Muscle of back (tissue), 3 donors: ENCODE measurements at regions not wholly inside any gene's neighbourhood (a gene's known extent, or its start where the extent isn't known, plus 50 kb on each side); places are given as distances from the start of the nearest gene placed in this dataset.

Source experiments
- DNase-seq, 3 donors: peaks; one replicate each; pipeline versions ENCODE4 v3.0.0 to v3.0.0-alpha.2; 2013

DNA sequence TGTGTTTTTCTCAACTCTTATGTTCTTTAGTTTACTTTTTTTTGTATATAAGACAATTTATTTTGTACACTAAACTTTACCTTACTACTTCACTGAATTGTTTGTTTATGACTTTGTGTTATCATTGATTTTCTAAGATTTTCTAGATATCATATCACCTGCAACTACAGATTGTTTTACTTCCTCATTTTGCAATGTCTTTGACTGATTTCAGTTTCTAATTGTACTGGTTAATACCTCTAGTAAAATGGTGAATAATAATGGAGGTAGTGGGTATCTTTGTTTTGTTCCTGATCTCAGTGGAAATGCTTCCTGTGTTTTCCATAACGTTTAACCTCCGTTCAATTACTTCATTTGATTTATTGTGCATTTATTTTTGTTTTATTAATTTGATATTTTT, 490.2 kb downstream of the TLL1 start:
- DNase-seq = no peak

DNA sequence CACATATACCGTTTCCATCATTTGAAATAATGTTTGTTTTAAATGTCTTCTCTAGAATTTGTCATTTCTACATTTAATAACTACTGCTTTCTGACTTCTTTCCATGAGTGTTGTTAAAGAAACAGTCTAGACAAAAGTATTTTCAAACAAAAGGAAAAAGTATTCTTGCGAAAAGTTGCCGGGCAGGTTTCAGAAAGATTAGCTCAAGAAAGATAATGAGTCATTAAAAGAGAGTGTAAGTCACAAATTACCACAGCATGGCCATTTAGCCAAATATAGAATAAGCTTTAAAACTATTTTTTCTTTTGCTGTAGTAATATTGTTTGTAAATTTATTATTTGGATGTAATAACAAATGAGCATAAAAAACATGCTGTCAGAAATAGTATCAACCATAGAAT, 493.0 kb downstream of the TLL1 start:
- DNase-seq = no peak

DNA sequence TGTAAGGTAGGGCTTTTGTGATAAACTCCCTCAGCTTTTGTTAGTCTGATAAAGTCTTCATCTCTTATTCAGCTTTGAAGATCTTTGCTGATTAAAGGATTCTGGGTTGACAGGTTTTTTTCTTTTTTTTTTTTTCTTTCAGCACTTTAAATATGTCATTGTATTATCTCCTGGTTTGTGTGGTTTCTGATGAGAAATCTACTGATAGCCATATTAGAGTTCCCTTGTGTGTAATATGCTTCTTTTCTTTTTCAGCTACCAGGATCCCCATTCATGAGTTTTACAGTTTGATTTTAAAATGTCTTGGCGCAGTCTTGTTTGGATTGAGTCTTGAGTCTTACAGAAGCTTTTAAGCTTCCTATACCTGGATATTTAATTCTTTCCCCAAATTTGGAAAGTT, 504.5 kb downstream of the TLL1 start:
- no peak for DNase-seq

DNA sequence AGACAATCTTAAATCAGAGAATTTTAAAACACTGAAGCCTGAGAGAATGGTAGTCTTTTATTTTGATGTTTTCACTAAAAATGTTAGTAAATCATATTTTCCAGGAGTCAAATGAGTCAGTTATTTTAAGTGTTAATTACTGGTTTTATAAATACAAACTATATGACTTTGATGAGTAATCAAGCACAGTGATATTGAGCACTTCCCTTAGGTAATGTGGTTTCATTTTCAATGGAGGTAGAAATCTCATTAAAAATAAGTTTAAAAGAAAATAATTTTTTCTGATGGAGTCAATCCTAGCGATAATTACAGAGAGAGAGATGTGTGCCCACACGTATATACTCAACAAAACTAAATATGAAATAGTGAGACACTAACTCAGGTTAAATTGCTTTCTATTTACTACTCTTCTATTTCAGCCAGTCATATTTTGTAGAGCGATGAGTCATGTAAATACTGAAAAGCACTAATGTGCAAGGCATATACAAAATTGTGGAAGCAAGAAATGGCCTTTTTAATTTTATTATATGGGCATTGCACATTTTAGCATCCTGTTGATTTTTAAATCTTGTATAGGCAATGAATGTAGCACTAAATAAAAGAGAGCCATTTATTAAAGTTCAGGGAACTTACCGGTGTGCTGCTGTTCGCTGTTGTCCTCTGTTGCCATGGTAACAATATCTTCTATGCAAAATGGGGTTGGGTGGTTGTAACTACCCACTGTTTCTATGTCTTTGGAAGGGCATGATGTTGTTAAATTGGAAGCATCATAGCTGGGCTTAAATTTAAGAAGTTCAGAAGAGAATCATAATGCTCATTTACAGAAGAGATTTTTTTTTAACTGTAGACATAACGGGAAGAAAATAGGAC, 513.7 kb downstream of the TLL1 start:
- DNase-seq = no peak

DNA sequence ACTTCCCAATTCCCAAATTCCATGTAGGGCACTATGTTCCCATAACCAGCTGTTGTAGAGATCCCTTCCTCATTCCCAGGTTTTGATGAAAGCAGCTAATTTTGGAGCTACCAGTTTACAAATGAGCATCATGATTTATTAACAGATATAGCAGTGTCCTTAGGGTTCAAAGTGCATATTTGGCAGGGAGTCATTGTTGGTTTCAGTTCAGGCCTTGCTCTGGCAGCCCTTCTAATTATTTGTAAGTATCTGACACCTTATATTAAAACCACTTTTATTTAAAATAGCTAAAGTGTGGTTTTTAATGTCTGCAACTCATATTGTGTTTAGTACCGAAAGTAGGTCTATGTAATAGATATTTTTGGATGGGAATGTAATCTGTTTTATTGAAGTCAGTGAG, 518.5 kb downstream of the TLL1 start:
- no peak for DNase-seq

DNA sequence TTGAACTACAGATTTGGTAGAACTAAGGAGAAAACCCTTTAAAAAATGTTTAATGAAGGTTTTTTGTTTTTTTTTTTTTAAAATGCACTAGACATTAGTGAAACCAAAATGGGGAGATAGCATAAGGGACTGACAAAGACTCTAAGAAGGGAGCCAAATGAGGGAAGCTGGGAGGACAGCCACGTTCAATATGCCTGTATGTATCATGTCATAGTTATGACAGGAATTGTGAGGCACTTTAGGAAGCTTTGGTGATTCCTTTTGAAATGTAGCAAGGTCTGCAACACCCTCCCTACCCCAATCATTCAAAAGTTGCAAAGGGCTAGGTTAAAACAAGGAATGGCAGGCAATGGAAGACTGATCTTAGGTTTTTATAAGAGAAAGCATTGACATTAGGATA, 526.0 kb downstream of the TLL1 start:
- DNase-seq = no peak

DNA sequence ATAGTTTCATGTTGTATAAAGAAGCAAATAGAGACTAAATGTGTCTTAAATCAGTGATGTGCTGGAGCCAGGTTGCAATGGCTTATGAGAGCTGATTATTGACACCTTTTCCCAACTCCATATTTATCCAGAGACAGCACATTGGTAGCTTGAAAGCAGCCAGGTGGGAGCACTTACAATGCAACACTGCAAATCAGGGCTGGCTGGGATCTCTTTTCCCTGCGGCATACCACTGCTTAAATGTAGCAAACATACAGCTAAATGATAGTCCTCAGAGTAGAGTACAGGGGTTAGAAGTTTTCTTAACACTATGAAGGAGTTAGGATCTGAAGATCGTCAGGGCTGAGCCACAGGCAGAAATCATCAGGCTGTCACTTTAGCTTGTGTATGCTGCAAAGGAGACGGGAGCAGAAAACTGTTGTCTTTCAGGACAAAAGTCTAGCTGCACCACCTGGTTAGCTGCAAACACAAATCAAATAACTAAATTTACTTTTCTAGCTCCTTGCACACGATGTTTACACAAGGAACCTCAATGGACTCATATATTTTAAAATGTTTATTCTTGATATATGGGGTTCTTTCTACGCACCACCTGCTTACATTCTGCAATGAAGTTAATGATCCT, 527.3 kb downstream of the TLL1 start:
- DNase-seq = no peak

DNA sequence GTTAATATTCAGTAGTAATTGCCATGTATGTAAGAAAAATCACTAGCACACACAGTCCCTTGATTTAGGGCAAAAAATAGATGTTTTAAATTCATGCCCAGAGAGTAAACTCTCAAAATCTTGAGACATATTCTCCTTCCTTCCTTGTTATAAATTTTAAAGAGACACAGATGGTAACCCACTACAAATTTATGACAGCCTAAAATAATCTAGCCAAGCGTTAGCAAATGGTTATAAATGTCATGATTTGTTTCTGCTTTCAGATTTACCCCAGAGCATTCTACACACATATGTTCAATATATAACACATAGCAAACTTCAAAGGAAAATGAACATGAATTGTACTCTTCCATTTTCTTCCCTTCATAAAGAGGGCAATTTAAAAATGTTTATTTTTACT, 540.3 kb downstream of the TLL1 start:
- DNase-seq = no peak

DNA sequence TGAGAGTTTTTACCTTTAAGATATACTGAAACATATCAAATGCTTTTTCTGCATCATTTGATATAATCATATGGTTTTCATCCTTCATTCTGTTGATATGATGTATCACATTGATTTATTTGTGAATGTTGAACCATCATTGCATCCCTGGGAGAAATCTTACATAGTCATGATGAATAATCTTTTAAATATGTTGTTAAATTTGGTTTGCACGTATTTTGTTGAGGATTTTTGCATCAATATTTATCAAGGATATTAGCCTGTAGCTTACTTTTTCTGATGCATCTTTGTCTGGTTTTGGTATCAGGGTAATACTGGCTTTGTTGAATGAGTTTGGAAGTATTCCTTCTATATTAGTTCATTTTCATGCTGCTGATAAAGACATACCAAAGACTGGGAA, 541.4 kb downstream of the TLL1 start:
- DNase-seq = no peak

DNA sequence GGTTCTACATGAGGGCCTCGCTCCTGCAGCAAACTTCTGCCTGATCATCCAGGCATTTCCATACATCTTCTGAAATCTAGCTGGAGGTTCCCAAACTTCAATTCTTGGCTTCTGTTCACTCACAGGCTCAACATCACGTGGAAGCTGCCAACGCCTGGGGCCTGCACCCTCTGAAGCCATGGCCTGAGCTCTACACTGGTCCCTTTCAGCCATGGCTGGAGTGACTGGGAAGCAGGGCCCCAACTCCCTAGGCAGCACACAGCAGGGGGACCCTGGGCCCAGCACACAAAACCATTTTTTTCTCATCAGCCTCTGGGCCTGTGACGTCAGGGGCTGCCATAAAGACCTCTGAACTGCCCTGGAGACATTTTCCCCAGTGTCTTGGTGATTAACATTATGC, 542.7 kb downstream of the TLL1 start:
- DNase-seq = no peak

DNA sequence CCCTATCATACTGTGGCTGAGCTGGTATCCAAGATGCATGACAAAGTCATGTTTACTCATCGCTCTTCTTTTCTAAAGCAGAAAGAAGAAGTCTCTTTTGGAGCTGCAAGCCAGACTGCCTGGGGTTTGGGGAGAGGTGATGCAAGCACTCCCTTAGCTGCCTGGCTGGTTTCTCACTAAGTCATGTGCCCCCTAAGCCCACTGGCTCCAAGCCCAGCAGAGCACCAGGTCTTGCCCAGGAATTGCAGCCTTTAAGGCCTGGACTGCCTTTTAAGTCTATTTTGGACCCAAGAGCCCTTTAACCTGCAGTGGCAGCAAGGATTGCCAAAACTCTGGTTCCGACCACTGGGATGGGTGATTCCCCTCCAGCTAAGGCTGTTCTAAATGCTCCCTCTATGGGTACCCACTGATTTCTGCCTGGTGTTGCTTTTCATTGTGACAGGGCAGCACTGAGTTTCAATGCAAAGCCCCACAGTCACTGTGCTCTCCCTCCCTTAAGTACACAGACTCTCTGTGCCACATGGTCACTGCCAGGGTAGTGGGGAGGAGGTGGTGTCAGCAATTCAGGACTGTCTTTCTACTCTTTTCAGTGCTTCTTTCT, 548.6 kb downstream of the TLL1 start:
- peak in 1 of 3 donors; percentile 10 for DNase-seq

DNA sequence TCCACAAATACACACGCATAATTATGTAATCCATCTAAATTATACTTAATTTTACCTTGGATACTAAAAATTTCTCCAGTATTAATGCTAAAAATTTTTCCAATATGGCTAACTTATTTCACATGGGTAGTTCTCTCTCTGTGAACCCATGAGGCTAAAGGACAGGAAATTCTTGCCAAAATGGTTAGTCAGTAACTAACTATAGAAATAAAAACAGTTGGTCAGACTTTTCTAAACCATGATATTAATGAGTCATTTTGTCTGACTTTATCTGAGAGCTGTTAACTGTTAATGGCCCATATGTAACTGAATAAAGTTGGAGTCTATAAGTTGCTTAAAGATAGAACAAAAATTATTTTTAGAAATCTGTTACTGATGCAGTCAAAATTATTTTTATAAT, 549.4 kb downstream of the TLL1 start:
- peak in 1 of 3 donors; percentile 64 for DNase-seq

DNA sequence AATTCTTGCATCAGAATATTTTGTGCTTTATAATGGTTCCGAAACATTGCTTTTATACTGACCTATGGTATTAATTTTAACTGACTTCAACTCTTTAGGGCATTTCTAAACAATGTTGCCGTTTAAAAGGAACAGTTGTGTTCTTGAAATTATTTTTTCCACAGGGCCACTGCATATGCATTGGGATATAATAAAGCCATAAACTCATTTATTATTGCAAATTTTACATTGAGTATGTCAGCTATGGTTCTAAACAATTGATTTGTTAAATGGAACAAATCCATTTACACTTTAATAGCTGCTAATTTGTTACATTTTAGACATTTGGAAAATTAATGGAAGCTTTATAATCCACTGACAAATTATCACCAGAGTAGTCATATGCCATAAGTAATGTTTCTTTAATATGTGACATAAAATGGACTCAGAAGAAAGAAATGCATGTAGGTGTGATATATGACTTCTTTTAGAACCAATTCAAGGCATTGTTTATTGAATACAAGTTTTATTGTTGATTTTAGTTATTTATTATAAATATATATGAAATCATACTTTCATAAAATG, 553.3 kb downstream of the TLL1 start:
- DNase-seq = no peak

DNA sequence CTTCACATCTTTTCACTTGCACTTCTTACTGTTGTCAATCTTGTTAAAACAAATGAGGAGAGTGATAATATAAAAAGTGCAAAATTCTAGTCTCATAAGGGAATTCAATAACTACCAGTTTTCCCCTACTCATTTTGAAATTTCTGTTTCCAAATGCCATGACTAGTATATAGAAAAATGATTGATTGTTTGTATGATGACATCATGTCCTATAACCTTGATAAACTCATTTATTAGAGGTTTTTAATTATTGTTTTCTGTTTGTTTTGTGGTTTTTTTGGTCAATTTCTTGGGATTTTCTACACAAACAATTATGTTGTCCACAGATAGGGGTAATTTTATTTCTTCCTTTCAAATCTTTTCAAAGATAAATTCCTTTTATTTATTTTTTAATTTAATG, 559.1 kb downstream of the TLL1 start:
- DNase-seq = no peak

DNA sequence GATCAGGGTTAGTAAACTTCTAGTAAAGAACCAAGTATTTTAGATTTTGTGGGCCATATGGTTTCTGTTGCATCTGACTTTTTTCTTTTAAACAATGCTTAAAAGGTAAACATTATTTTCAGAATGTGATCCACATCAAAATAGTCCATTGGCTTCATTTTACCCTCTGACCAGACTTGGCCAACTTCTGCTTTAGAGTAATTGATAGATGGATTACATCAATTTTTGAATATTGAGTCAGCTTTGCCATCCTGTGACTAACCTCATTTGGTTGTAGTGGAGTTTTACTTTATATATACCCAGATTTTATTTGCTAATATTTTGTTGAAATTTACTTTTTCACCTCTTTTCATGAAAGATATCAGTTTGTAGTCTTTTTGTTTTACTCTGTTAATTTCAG, 559.8 kb downstream of the TLL1 start:
- DNase-seq = no peak

DNA sequence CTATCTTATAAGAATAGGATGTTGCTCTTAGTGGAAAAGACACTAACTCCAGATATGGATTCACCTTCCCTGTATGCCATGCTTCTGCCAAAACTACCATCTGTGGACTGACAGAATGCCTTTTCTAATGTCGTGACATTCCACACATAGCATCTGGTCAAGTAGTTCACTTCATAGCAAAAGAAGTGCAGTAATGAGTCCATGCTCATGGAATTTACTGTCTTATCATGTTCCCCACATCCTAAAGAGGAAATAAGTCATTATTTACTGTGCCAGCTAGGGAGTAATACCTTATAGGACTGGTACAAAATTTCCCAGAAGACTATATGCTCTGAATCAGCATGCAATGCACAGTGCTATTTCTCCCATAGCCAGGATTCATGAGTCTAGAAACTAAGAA, 562.4 kb downstream of the TLL1 start:
- DNase-seq = peak in 1 of 3 donors; percentile 72

DNA sequence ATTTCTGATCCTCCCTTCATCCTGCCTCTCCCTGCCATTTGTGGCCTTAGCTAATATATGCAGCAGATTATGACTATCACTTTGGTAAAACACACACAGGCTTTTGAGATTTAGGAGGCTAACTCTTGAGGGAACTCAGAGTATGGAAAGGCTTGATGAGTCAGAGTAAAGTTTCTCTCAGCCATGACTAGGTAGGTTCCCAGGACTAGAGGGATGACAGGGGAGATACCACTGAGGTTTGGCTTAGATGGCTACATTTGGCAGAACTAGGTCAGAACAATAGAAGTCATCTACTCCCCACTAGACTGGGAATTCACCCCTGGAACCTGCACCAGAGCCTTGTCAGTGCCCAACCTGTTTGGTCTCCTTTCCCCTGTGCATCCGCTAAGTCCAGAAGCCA, 585.7 kb downstream of the TLL1 start:
- DNase-seq = peak in 1 of 3 donors; percentile 7

DNA sequence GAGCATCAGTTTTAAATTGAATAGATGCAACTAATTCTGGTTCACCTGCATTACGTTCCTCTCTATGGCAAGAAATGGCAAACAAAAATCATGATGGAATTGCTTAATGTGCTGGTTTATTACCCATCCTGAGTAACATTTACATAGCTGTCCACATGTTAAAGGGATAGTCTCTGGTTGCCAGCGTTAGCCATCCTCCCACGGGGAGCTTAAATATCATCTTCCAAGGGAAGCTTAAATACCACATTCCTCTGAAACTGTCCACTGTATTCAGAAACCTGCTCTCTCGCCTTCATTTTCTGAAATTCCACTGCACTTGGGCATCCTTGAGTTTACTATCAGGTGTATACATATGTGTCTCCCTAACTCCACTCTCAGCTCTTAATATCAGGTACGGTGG, 586.6 kb downstream of the TLL1 start:
- no peak for DNase-seq

DNA sequence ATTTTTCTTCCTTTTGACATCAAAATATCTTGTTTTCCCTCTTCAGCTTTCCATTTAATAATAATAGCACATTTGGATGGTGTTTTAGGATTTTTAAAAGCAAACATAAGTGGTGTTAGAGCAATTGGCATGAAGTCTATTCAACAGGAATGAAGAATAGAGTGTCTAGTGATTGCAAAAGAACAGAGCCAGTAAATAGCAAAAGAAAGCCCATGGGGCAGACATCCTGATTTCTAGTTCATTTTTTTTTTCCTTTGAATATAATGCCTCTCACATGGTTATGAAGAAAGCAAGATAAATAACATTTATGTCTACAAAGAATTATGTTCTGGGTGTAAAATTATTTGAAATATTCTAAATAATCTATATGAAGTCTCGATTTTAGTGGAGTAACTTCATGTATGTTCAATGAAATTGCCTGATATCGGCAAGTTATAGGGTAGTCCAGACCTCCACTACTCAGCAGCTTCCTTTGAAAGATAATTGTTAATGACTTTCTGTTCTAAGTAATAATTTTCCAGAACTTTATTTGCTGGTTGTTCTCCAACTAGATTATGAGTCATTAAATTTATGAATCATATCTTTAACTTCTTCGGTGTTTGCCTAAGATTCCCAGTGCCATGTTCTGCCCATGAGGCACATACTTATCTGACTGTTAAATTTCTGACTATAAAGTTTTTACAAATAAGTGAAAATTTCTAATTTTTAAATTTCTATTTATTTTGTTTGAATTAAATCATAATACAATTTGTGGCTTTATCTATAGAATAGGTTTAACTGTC, 587.9 kb downstream of the TLL1 start:
- no peak for DNase-seq

DNA sequence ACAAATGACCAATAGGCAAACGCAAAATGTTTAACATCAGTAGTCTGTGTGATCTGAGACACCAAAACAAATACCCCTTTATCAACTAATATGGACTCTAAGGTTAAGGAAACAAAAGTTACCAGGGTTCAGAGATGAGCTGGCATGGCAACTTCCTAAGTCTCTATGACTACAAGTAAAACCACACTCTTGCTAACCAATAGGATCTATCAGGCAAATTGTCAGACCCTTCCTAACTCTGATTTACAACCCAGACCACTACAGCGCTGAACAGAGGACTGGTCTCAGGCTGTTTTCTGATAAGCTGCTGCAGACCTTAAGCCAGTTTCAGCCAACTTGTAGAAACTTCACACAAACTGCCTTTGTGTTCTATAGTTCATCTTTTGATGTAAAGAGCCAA, 608.0 kb downstream of the TLL1 start:
- DNase-seq = no peak

DNA sequence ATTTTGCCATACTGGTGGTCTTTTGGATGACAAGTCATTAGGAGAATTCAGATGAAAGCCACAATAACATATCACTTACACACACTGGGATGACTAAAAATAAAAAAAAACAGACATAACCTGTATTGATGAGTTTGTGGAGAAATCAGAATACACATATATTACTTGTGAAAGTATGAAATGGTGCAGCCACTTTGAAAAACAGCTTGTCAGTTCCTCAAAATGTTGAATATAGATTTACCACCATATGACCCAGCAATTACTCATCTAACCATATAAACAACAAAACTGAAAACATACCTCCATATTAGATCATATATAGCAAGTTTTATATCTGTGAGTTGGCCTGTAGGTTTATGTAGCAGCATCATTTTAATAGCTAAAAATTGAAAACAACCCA, 608.7 kb downstream of the TLL1 start:
- DNase-seq = no peak

DNA sequence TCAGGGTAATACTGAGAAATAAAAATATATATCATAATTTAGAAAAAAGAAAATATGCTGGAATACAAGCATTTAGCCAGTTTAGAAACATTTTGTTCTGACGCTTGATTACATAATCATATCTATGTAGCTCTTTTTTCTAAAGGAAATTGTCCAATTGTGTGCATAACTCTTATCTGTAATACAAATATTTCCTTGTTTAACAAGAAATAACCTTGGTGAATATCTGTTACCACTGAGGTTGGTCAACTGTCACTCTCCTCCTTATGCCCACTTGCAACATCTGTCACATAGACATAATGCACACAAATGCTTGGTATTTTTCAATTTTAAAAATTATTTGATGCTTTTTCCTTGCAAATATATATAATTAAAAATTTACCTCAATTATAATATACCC, 609.7 kb downstream of the TLL1 start:
- no peak for DNase-seq
